HG03066 (cell line): ENCODE measurements at regions not wholly inside any gene's neighbourhood (a gene's known extent, or its start where the extent isn't known, plus 50 kb on each side); places are given as distances from the start of the nearest gene placed in this dataset.
"Not testable (repeated sequence)": the region's sequence is repeated elsewhere in the genome, so short reads cannot be mapped to it uniquely, and the experiment has no call there.

ENCODE experiments used
- ATAC-seq: cut with Tn5 transposase; IDR thresholded peaks from one replicate; pipeline ENCODE4 v1.9.1; 2021; ENCODE audit warnings: low read depth; ENCODE audit not compliant: unreplicated experiment

GRCh38 chr10:22875581-22875980, 52.3 kb upstream of the ARMC3 start:
- ATAC-seq = no peak

DNA sequence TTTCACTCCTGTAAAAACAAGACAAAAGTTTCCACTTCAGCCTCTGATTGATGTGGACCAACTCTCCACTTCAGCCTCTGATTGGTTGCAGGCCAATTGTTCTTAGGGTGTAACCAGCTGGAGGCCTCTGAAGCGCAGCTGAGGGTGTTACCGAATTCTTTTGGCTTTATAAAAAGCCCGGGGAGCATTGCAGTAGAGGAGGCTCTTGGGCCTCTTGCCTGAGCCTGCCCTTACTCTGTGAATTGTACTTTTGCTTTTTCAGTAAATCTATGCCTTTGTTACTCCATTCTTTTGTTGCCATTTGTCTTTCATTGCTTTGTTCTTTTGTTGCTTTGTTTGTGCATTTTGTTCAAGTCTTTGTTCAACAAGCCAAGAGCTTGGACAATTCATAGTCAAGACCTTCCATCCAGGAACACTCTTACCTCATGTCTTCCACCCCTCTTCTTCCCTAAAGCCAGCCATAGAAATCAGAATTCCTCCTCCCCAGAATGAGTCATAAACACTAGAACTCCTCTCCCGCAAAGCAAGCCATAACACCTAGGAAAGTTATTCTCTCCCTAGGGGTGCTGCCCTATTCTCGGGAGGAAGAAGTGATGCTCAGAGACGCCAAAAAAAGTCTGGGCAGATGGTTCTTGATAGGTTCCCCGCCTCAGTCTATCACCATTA, 53.5 kb upstream of the ARMC3 start:
- ATAC-seq = no peak

DNA sequence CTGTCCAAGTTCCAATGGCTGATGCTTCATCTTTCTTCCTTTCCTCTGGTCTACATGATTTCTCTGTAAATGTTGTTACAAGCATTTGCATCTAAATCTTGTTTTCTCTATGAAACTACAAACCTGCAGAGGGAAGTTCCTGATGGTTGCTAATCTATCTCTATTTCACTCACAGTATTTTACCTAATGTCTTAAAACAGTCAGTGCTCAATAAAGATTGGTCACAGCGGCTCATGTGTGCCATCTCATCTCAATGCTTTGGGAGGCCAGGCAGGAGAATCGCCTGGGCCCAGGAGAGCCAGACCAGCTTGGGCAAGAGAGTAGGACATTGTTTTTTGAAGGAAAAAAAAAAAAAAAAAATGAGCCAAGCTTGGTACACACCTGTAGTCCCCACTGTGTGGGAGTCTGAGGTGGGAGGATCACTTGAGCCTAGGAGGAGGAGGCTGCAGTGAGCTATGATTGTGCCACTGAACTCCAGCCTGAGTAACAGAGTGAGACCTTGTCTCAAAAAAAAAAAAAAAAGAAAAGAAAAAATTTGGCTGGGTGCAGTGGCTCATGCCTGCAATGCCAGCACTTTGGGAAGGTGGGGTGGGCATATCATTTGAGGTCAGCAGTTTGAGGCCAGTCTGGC, 71.3 kb upstream of the ARMC3 start:
- ATAC-seq = no peak

GRCh38 chr10:22854935-22855421, 72.9 kb upstream of the ARMC3 start:
- no peak for ATAC-seq

DNA sequence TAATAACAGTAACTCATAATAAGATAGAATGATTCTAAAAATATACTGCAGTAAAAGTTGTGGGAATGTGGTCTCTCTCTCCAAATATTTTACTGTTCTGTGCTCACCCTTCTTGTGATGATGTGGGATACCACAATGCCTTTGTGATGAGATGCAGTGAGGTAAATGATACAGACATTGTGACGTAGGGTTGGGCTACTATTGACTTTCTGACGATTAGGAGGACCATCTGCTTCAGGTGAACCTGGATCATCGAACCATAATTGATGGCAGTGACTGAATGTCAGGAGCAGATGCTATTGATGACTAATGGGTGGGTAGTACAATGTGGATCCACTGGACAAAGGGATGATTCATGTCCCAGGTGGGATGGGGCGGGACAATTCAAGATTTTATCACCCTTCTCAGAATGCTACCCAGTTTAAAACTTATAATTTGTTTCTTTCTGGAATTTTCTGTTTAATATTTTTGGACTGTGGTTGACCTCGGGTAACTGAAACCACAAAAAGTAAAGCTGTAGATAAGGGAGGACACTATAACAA, 73.9 kb upstream of the ARMC3 start:
- no peak for ATAC-seq

GRCh38 chr10:22852712-22853353, 75.0 kb upstream of the ARMC3 start:
- ATAC-seq = no peak

- ATAC-seq = no peak
These were observed 76.0 kb upstream of the ARMC3 start for GRCh38 chr10:22851865-22852239.

GRCh38 chr10:22850541-22850940, 77.3 kb upstream of the ARMC3 start:
- no peak for ATAC-seq

DNA sequence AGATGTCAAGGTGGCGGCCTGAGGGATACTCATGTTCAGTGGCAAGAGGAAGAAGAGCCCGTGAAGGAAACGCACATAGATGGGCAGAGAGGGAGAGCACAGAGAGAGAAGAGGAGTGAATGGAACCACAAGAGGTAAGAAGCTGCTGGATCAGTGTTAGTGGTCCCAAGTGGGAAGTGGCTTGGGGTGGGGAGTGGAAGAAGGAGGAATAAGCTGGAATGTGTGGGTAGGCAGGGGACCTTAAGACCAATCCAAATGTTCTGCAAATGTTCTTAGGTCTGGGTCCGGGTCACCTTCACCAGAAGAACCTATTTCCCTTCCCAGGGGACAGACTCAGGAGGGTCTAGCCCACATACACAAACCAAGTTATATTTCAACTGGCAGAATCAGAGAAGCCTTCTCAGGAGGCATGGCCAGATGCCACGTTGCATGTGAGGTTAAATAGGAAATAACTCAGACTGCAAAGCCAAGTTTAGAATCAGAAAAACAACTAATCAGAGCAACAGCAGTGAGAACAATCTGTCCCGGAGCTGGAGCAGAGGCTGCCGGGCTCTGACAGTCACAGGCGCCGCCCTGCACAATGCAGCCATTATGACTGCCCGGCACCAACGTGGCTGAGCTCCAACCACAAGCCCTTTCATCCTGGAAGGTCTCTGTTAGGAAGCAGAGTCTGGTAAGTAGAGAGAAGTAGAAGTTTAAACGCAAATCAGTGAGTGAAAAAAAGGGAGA, 78.6 kb upstream of the ARMC3 start:
- ATAC-seq = no peak

DNA sequence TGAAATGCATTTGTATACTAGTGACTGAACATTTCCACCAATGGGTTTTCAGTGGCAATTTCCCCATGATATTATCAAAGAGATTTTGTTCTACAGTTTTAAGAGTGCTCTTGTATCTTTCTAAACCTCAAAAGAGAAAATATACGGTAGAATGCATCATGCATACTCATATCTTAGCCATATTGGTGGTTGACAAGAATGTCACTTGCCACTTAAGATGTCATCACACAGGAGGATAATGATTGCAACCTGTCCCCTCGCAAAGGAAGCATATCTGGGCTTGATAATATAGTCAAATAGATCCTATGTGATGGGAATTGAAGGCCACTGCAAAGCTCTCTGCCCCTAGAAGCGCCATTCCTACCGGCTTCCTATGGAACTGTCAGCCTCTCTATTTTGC, 79.3 kb upstream of the ARMC3 start:
- no peak for ATAC-seq

DNA sequence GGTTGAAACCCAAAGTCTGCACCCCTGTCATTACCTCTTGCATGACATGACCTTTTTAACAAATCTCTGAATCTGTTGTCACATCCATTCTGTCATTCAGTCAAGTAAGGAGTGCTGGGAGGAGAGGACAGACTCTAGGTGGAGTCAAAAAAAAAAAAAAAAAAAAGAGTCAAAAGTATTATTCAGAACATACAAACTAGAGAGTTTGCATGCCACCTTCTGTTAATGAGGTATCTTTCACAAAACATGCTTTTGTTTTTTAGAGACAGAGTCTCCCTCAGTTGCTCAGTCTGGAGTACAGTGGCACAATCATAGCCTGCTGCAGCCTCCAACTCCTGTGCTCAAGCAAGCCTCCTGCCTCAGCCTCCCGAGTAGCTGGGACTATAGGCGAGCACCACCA, 81.6 kb upstream of the ARMC3 start:
- ATAC-seq = no peak

- no peak for ATAC-seq
These were observed 88.2 kb upstream of the ARMC3 start for GRCh38 chr10:22839639-22840038.

DNA sequence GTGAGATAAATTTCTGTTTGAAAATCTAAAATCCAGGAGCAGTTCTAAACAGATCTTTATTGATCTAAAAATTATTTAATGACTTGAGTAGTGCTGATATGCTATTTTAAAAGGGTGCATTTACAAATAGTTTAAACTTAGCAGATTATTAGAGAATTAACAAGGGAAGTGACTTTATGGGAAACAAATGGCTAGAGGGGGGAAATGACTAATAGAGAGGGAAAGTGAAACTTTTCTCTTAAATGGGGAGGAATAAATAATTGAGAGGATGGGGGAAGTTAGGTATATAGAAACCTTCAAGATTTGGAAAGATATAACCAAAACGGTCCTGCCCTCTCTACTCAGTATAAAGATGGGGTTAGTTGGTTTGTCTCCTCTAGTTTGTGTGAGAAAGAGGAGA, 90.1 kb upstream of the ARMC3 start:
- no peak for ATAC-seq

DNA sequence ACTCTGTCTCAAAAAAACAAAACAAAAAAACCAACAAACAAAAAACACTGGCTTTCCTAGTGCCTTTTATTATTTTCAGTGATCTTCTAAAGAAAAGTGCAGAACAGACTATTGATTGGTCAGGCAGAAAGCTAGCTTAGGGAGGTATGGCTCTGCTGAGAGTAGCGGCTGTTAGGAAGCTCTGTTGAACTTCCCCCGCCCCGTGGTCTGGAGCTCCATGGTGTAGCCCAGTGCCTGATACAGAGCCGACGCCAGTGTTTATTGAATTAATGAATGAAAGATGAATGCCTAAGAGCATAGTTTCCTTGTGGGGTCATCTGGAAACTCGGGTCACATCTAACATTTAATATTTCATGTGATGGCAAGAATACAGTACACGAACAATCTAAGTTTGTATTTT, 90.5 kb upstream of the ARMC3 start:
- no peak for ATAC-seq

GRCh38 chr10:22834471-22834870, 93.4 kb upstream of the ARMC3 start:
- ATAC-seq = no peak

- no peak for ATAC-seq
These were observed 94.1 kb upstream of the ARMC3 start for GRCh38 chr10:22833781-22834180.

- no peak for ATAC-seq
These were observed 94.5 kb upstream of the ARMC3 start for GRCh38 chr10:22833353-22833752.

- ATAC-seq = no peak
These were observed 95.0 kb upstream of the ARMC3 start for GRCh38 chr10:22832851-22833250.

DNA sequence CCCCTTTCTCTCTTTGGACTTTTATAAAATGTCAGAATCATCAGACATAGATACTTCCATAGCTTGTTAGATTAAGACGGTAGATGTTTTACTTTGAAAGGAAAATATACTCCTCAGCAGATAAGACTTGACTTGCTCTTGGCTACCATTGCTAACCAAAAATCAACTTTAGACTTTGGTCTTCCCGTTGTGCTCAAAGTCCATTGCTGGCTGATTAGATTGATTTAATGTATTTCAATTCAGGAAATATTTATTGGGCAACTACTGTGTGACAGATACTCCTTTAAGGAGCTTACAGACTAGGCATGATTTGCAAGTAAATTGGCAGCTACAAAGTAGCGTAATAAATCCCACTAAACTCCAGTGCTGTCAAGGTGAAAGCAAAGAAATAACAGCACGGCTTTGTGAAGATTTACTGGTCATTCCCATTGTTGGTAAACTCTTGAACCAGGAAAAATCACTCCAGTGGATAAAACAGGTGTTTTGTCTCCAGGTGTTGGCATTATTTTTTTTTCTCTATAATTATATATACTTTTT, 95.7 kb upstream of the ARMC3 start:
- no peak for ATAC-seq

DNA sequence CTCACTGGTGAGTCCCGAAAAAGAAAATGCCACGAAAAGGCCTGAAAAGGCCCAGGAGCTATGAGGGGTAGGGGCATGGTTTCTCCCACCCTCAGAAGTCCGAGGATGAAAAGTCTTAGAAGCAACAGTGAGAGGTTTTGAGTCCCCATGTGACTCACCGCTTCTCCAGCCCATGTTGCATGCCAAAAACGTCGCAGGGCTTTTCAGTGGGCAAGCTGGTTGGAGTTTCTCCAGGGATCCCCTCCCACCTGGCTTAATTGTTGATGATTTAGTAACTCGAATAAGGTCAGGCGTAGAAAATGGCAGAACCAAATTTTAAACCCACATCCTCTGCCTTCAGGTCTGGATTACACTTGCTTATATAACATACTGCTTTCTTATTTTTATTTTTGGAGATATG, 96.3 kb upstream of the ARMC3 start:
- no peak for ATAC-seq

GRCh38 chr10:22828712-22829111, 99.1 kb upstream of the ARMC3 start:
- not testable (repeated sequence) for ATAC-seq
